Stimulated activated naive CD8-positive, alpha-beta T cell treated with anti-CD3 and anti-CD28 coated beads, Interleukin-15, Interleukin-2, amounts not matched to agents 100 ng/mL and 50 ng/mL, for 24 hours (primary cell): ENCODE measurements at regions not wholly inside any gene's neighbourhood (a gene's known extent, or its start where the extent isn't known, plus 50 kb on each side); places are given as distances from the start of the nearest gene placed in this dataset.
A peak's percentile ranks its signal among the peaks of the same experiment; 100 is the strongest.

Experiments
- H3K27ac Mint-ChIP-seq: one replicate; pipeline ENCODE4 v1.8.0; 2021; ENCODE audit warnings: mild to moderate bottlenecking, mixed read lengths
- H3K27me3 Mint-ChIP-seq: one replicate; pipeline ENCODE4 v1.8.0; 2021; ENCODE audit warnings: mixed read lengths
- H3K36me3 Mint-ChIP-seq: one replicate; pipeline ENCODE4 v1.8.0; 2021; ENCODE audit warnings: low read depth, mixed read lengths
- H3K4me1 Mint-ChIP-seq: one replicate; pipeline ENCODE4 v1.8.0; 2021; ENCODE audit warnings: low read depth, mixed read lengths
- H3K4me3 Mint-ChIP-seq: one replicate; pipeline ENCODE4 v1.8.0; 2021; ENCODE audit warnings: mild to moderate bottlenecking, mixed read lengths
- H3K9me3 Mint-ChIP-seq: one replicate; pipeline ENCODE4 v1.8.0; 2021; ENCODE audit warnings: mixed read lengths

GRCh38 chr1:224486801-224487583 lies 52.4 kb upstream of the WDR26 start:
- Mint-ChIP-seq H3K27ac (no peak overlapping the region), H3K36me3 (no peaks in the 10 kb centered on the region), H3K9me3 (no peaks in the 10 kb centered on the region), H3K4me1 (peaks cover 11% of the 10 kb centered on the region), H3K4me3 (no peak overlapping the region), H3K27me3 (no peaks in the 10 kb centered on the region)

GRCh38 chr1:224488806-224489499 lies 54.4 kb upstream of the WDR26 start:
- Mint-ChIP-seq H3K4me3 (no peak overlapping the region), H3K36me3 (no peaks in the 10 kb centered on the region), H3K27ac (peak overlapping the region; percentile 1), H3K9me3 (no peaks in the 10 kb centered on the region), H3K27me3 (no peaks in the 10 kb centered on the region), H3K4me1 (peaks cover 11% of the 10 kb centered on the region)

- H3K4me1 Mint-ChIP-seq: peaks cover 11% of the 10 kb centered on the region
- H3K36me3 Mint-ChIP-seq: no peaks in the 10 kb centered on the region
- no peak overlapping the region for H3K27ac Mint-ChIP-seq
- no peaks in the 10 kb centered on the region for H3K9me3 Mint-ChIP-seq
- H3K4me3 Mint-ChIP-seq: no peak overlapping the region
- H3K27me3 Mint-ChIP-seq: no peaks in the 10 kb centered on the region
These were observed 55.2 kb upstream of the WDR26 start for GRCh38 chr1:224489534-224490365.

- Mint-ChIP-seq H3K27ac (no peak overlapping the region), H3K4me1 (peaks cover 11% of the 10 kb centered on the region)
These were observed 56.2 kb upstream of the WDR26 start for GRCh38 chr1:224490549-224491537.

GRCh38 chr1:224492015-224492414 lies 57.4 kb upstream of the WDR26 start:
- no peak overlapping the region for H3K4me3 Mint-ChIP-seq
- no peaks in the 10 kb centered on the region for H3K27me3 Mint-ChIP-seq
- no peak overlapping the region for H3K27ac Mint-ChIP-seq
- H3K9me3 Mint-ChIP-seq: peaks cover 5% of the 10 kb centered on the region
- peaks cover 14% of the 10 kb centered on the region for H3K4me1 Mint-ChIP-seq
- peaks cover 9% of the 10 kb centered on the region for H3K36me3 Mint-ChIP-seq

More at GRCh38 chr1:224490549-224491537, 56.2 kb upstream of the WDR26 start:
- Mint-ChIP-seq H3K4me3 (no peak overlapping the region), H3K9me3 (no peaks in the 10 kb centered on the region), H3K27me3 (no peaks in the 10 kb centered on the region), H3K36me3 (peaks cover 3% of the 10 kb centered on the region)

GRCh38 chr1:224492632-224493031 lies 58.0 kb upstream of the WDR26 start:
- Mint-ChIP-seq H3K27me3 (no peaks in the 10 kb centered on the region), H3K27ac (no peak overlapping the region), H3K4me3 (no peak overlapping the region), H3K36me3 (peaks cover 10% of the 10 kb centered on the region), H3K4me1 (peaks cover 20% of the 10 kb centered on the region), H3K9me3 (peaks cover 6% of the 10 kb centered on the region)

- H3K4me1 Mint-ChIP-seq: peaks cover 26% of the 10 kb centered on the region
- no peaks in the 10 kb centered on the region for H3K27me3 Mint-ChIP-seq
- no peak overlapping the region for H3K27ac Mint-ChIP-seq
- peaks cover 6% of the 10 kb centered on the region for H3K9me3 Mint-ChIP-seq
- H3K36me3 Mint-ChIP-seq: peaks cover 10% of the 10 kb centered on the region
- no peak overlapping the region for H3K4me3 Mint-ChIP-seq
These were observed 58.7 kb upstream of the WDR26 start for GRCh38 chr1:224493269-224493668.

- H3K4me3 Mint-ChIP-seq: no peak overlapping the region
- peaks cover 10% of the 10 kb centered on the region for H3K36me3 Mint-ChIP-seq
- no peak overlapping the region for H3K27ac Mint-ChIP-seq
- no peaks in the 10 kb centered on the region for H3K27me3 Mint-ChIP-seq
- H3K4me1 Mint-ChIP-seq: peaks cover 29% of the 10 kb centered on the region
- H3K9me3 Mint-ChIP-seq: peaks cover 6% of the 10 kb centered on the region
These were observed 59.7 kb upstream of the WDR26 start for GRCh38 chr1:224494343-224494742.

GRCh38 chr1:224495866-224496265 lies 61.3 kb upstream of the WDR26 start:
- Mint-ChIP-seq H3K27ac (no peak overlapping the region), H3K4me3 (no peak overlapping the region), H3K4me1 (peaks cover 36% of the 10 kb centered on the region), H3K9me3 (peaks cover 6% of the 10 kb centered on the region), H3K27me3 (no peaks in the 10 kb centered on the region), H3K36me3 (peaks cover 10% of the 10 kb centered on the region)

- H3K27me3 Mint-ChIP-seq: no peaks in the 10 kb centered on the region
- peak overlapping the region; percentile 57 for H3K27ac Mint-ChIP-seq
- H3K4me1 Mint-ChIP-seq: peaks cover 38% of the 10 kb centered on the region
- peaks cover 10% of the 10 kb centered on the region for H3K36me3 Mint-ChIP-seq
- H3K4me3 Mint-ChIP-seq: no peak overlapping the region
- H3K9me3 Mint-ChIP-seq: peaks cover 6% of the 10 kb centered on the region
These were observed 62.2 kb upstream of the WDR26 start for GRCh38 chr1:224496826-224497225.

GRCh38 chr1:224497714-224498573 lies 63.3 kb upstream of the WDR26 start:
- no peaks in the 10 kb centered on the region for H3K27me3 Mint-ChIP-seq
- H3K36me3 Mint-ChIP-seq: peaks cover 10% of the 10 kb centered on the region
- H3K4me1 Mint-ChIP-seq: peaks cover 45% of the 10 kb centered on the region
- peaks cover 6% of the 10 kb centered on the region for H3K9me3 Mint-ChIP-seq
- H3K27ac Mint-ChIP-seq: peak overlapping the region; percentile 95
- peak overlapping the region; percentile 63 for H3K4me3 Mint-ChIP-seq

GRCh38 chr1:224498574-224499170 lies 64.1 kb upstream of the WDR26 start:
- peaks cover 52% of the 10 kb centered on the region for H3K4me1 Mint-ChIP-seq
- peak overlapping the region; percentile 95 for H3K27ac Mint-ChIP-seq
- H3K9me3 Mint-ChIP-seq: peaks cover 6% of the 10 kb centered on the region
- peak overlapping the region; percentile 63 for H3K4me3 Mint-ChIP-seq
- peaks cover 10% of the 10 kb centered on the region for H3K36me3 Mint-ChIP-seq
- no peaks in the 10 kb centered on the region for H3K27me3 Mint-ChIP-seq

GRCh38 chr1:224499204-224499603 lies 64.6 kb upstream of the WDR26 start:
- Mint-ChIP-seq H3K4me3 (no peak overlapping the region), H3K9me3 (peaks cover 6% of the 10 kb centered on the region), H3K27me3 (no peaks in the 10 kb centered on the region), H3K4me1 (peaks cover 55% of the 10 kb centered on the region), H3K27ac (peak overlapping the region; percentile 79), H3K36me3 (peaks cover 10% of the 10 kb centered on the region)
